Stomach (tissue), 4 donors: ENCODE measurements at regions not wholly inside any gene's neighbourhood (a gene's known extent, or its start where the extent isn't known, plus 50 kb on each side); places are given as distances from the start of the nearest gene placed in this dataset.

Experiments used
- EP300 ChIP-seq: sonication (generic); formaldehyde crosslinking; IDR thresholded peaks from one replicate; pipeline ENCODE4 v1.6.1; 2017; ENCODE audit warnings: antibody characterized with exemption
- POLR2A ChIP-seq, 4 donors: fragments of 450-650 bp; IDR thresholded peaks; one replicate each; pipeline ENCODE4 v1.6.1; 2016; ENCODE audit warnings: antibody characterized with exemption in 4 of 4, control low read depth in 2 of 4, mild to moderate bottlenecking in 1 of 4, moderate library complexity in 1 of 4
- TF ChIP-seq, protein P1 (sequence below), 7 experiments: fragments of 450-650 bp in 4 of 7; fragments of 200-600 bp in 3 of 7; sonication (generic) in 3 of 7; IDR thresholded peaks; one replicate each; pipeline ENCODE4 v1.5.1; 2016 to 2019; ENCODE audit warnings: antibody characterized with exemption in 7 of 7, control low read depth in 2 of 7, mild to moderate bottlenecking in 1 of 7

DNA sequence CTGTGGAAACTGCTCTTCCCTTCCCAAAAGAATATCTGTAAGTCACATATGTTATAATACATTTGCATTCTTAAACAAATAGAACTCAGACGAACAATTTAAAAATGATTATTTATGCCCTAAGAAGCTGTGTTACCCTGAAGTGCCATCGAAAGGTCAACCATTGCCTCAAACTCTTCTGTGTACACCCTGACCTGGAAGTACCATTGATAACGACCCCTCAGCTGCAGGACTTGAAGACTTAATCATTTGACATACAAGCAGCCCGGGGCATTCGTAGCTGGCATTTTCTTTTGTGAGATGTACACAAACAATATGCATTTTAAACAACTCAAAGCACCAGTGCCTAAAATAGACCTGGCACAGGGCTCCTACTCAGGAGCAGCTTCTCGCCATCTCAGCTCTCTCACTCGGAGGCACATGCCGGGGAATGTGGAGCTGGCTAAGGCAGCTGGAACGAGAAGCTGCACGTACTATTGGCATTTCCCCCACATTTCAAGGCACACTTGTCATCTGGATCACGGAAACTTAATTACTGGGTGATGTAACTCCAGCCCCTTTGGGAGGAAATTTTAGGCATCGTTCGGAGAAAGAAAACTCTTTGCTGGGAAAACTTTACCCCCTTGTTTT, 170.0 kb upstream of the GALNT5 start:
- TF ChIP-seq EP300 (no peak), POLR2A (IDR thresholded peaks at IDR 0.05) (no peak)
- TF ChIP-seq, protein P1, sequence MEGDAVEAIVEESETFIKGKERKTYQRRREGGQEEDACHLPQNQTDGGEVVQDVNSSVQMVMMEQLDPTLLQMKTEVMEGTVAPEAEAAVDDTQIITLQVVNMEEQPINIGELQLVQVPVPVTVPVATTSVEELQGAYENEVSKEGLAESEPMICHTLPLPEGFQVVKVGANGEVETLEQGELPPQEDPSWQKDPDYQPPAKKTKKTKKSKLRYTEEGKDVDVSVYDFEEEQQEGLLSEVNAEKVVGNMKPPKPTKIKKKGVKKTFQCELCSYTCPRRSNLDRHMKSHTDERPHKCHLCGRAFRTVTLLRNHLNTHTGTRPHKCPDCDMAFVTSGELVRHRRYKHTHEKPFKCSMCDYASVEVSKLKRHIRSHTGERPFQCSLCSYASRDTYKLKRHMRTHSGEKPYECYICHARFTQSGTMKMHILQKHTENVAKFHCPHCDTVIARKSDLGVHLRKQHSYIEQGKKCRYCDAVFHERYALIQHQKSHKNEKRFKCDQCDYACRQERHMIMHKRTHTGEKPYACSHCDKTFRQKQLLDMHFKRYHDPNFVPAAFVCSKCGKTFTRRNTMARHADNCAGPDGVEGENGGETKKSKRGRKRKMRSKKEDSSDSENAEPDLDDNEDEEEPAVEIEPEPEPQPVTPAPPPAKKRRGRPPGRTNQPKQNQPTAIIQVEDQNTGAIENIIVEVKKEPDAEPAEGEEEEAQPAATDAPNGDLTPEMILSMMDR (IDR thresholded peaks at IDR 0.05), result no peak
